H9 (cell line): ENCODE measurements at regions not wholly inside any gene's neighbourhood (a gene's known extent, or its start where the extent isn't known, plus 50 kb on each side); places are given as distances from the start of the nearest gene placed in this dataset.

ENCODE experiments used
- DNase-seq: peaks from one replicate; pipeline ENCODE4 v3.0.0-alpha.2; 2017
- H2AFZ ChIP-seq: one replicate; pipeline ENCODE4 v1.6.1; 2013; ENCODE audit warnings: mild to moderate bottlenecking, low read length, control low read depth, moderate library complexity
- H2AK5ac ChIP-seq: 2 replicates; pipeline ENCODE4 v1.6.1; 2013; ENCODE audit warnings: low read length, control low read depth, mixed read lengths; ENCODE audit not compliant: insufficient read length
- H2BK120ac ChIP-seq: one replicate; pipeline ENCODE4 v1.6.1; 2013; ENCODE audit warnings: low read depth, mild to moderate bottlenecking, low read length, control low read depth, inconsistent platforms; ENCODE audit not compliant: poor library complexity, severe bottlenecking
- H2BK12ac ChIP-seq: 2 replicates; pipeline ENCODE4 v1.6.1; 2013; ENCODE audit warnings: low read length, control low read depth, mixed read lengths, low read depth; ENCODE audit not compliant: insufficient read length
- H2BK15ac ChIP-seq: 2 replicates; pipeline ENCODE4 v1.6.1; 2013; ENCODE audit warnings: low read depth, low read length, control low read depth
- H2BK20ac ChIP-seq: one replicate; pipeline ENCODE4 v1.6.1; 2013; ENCODE audit warnings: low read depth, mild to moderate bottlenecking, low read length, control low read depth, inconsistent platforms; ENCODE audit not compliant: poor library complexity, severe bottlenecking
- H2BK5ac ChIP-seq: 2 replicates; pipeline ENCODE4 v1.6.1; 2013; ENCODE audit warnings: low read length, control low read depth, mixed read lengths; ENCODE audit not compliant: insufficient read length
- H3K14ac ChIP-seq: 2 replicates; pipeline ENCODE4 v1.6.1; 2013; ENCODE audit warnings: low read length, control low read depth; ENCODE audit not compliant: insufficient read depth
- H3K18ac ChIP-seq: 2 replicates; pipeline ENCODE4 v1.6.1; 2013; ENCODE audit warnings: low read depth, mild to moderate bottlenecking, mixed read lengths, low read length, control low read depth; ENCODE audit not compliant: insufficient read length
- H3K23ac ChIP-seq: 2 replicates; pipeline ENCODE4 v1.6.1; 2013; ENCODE audit warnings: low read length, control low read depth, mixed read lengths, low read depth; ENCODE audit not compliant: insufficient read length
- H3K23me2 ChIP-seq: 2 replicates; pipeline ENCODE4 v1.6.1; 2013; ENCODE audit warnings: low read depth, mild to moderate bottlenecking, mixed read lengths, low read length, control low read depth; ENCODE audit not compliant: insufficient read length, poor library complexity, severe bottlenecking
- H3K27ac ChIP-seq: 2 replicates; pipeline ENCODE4 v1.5.1; 2013; ENCODE audit warnings: low read length, control low read depth, mixed read lengths, low read depth; ENCODE audit not compliant: insufficient read length
- H3K27me3 ChIP-seq: 2 replicates; pipeline ENCODE4 v1.6.1; 2013; ENCODE audit warnings: low read length, control low read depth, inconsistent platforms; ENCODE audit not compliant: insufficient read depth
- H3K4ac ChIP-seq: 2 replicates; pipeline ENCODE4 v1.6.1; 2013; ENCODE audit warnings: low read depth, mild to moderate bottlenecking, control low read depth, inconsistent platforms, low read length, moderate library complexity
- H3K4me1 ChIP-seq: 2 replicates; pipeline ENCODE4 v1.6.1; 2013; ENCODE audit warnings: low read length, control low read depth, inconsistent platforms; ENCODE audit not compliant: insufficient read depth
- H3K4me2 ChIP-seq: 2 replicates; pipeline ENCODE4 v1.6.1; 2013; ENCODE audit warnings: low read length, control low read depth, mixed read lengths; ENCODE audit not compliant: insufficient read length, insufficient read depth
- H3K56ac ChIP-seq: 2 replicates; pipeline ENCODE4 v1.6.1; 2013; ENCODE audit warnings: low read depth, mild to moderate bottlenecking, mixed read lengths, low read length, control low read depth; ENCODE audit not compliant: insufficient read length
- H3K79me1 ChIP-seq: 2 replicates; pipeline ENCODE4 v1.6.1; 2013; ENCODE audit warnings: low read depth, mild to moderate bottlenecking, moderate library complexity, low read length, control low read depth, inconsistent platforms; ENCODE audit not compliant: insufficient read depth, poor library complexity, severe bottlenecking
- H3K79me2 ChIP-seq: 2 replicates; pipeline ENCODE4 v1.6.1; 2013; ENCODE audit warnings: low read length, control low read depth, inconsistent platforms; ENCODE audit not compliant: insufficient read depth
- H3K9ac ChIP-seq: 2 replicates; pipeline ENCODE4 v1.6.1; 2013; ENCODE audit warnings: low read length, control low read depth, mixed read lengths; ENCODE audit not compliant: insufficient read length; ENCODE audit errors: extremely low read depth
- H3K9me3 ChIP-seq: one replicate; pipeline ENCODE4 v1.6.1; 2013; ENCODE audit warnings: low read depth, low read length, inconsistent platforms; ENCODE audit not compliant: control insufficient read depth
- H3T11ph ChIP-seq: one replicate; pipeline ENCODE4 v1.6.1; 2013; ENCODE audit warnings: mild to moderate bottlenecking, low read length, control low read depth, inconsistent platforms
- H4K20me1 ChIP-seq: one replicate; pipeline ENCODE4 v1.6.1; 2013; ENCODE audit not compliant: control insufficient read depth, insufficient read length, insufficient read depth
- H4K5ac ChIP-seq: 2 replicates; pipeline ENCODE4 v1.6.1; 2013; ENCODE audit warnings: low read depth, mild to moderate bottlenecking, mixed read lengths, low read length, control low read depth; ENCODE audit not compliant: insufficient read length
- H4K8ac ChIP-seq: replicated peaks from 2 replicates; pipeline ENCODE4 v1.6.1; 2013; ENCODE audit warnings: low read length, control low read depth, mixed read lengths, low read depth; ENCODE audit not compliant: insufficient read length
- H4K91ac ChIP-seq: 2 replicates; pipeline ENCODE4 v1.6.1; 2013; ENCODE audit warnings: low read depth, mild to moderate bottlenecking, moderate library complexity, mixed read lengths, low read length, control low read depth; ENCODE audit not compliant: insufficient read length
- H3K27ac Mint-ChIP-seq, 3 experiments: 2 replicates in 2 of 3; 3 replicates in 1 of 3; pipeline ENCODE4 v1.8.0; 2020 to 2021; ENCODE audit warnings: mixed read lengths in 3 of 3, mild to moderate bottlenecking in 1 of 3, moderate library complexity in 1 of 3
- H3K27me3 Mint-ChIP-seq: 2 replicates; pipeline ENCODE4 v1.8.0; 2021; ENCODE audit warnings: low read depth, mild to moderate bottlenecking, moderate library complexity, mixed read lengths
- H3K36me3 Mint-ChIP-seq, 3 experiments: 2 replicates in 2 of 3; 3 replicates in 1 of 3; pipeline ENCODE4 v1.8.0; 2020 to 2021; ENCODE audit warnings: low read depth in 3 of 3, mixed read lengths in 3 of 3; ENCODE audit not compliant: insufficient read depth in 1 of 3
- H3K4me1 Mint-ChIP-seq, 2 experiments: 2 replicates each; pipeline ENCODE4 v1.8.0; 2020; ENCODE audit warnings: mixed read lengths in 2 of 2
- H3K4me3 Mint-ChIP-seq, 2 experiments: 2 replicates in 1 of 2; 3 replicates in 1 of 2; pipeline ENCODE4 v1.8.0; 2020 to 2021; ENCODE audit warnings: mild to moderate bottlenecking in 2 of 2, mixed read lengths in 2 of 2, moderate library complexity in 1 of 2
- H3K9me3 Mint-ChIP-seq, 2 experiments: 2 replicates in 1 of 2; 3 replicates in 1 of 2; pipeline ENCODE4 v1.8.0; 2020; ENCODE audit warnings: mild to moderate bottlenecking in 2 of 2, mixed read lengths in 2 of 2, moderate library complexity in 1 of 2
- WGBS: extraction: QIAGEN DNeasy Blood & Tissue Kit; methylation state at CpG from one replicate; pipeline ENCODE4 v1.1.7; 2013; ENCODE audit warnings: missing lambda C conversion rate, low lambda C conversion rate, mixed read lengths; ENCODE audit not compliant: insufficient read length; ENCODE audit errors: extremely low coverage; 5-methylcytosine and 5-hydroxymethylcytosine counted together
- TF ChIP-seq, protein P1 (sequence below): fragments of 200-600 bp; sonication (generic); conservative IDR thresholded peaks from 3 replicates; pipeline ENCODE4 v1.8.0; 2021; ENCODE audit warnings: antibody characterized with exemption, mild to moderate bottlenecking

GRCh38 chr12:30006021-30006420 is 222.3 kb upstream of the TMTC1 start:
- no peaks in the 10 kb centered on the region for H3K36me3 Mint-ChIP-seq
- Histone ChIP-seq H2AFZ (no peak overlapping the region), H3K27me3 (no peaks in the 10 kb centered on the region), H2BK12ac (no peak overlapping the region), H2BK120ac (no peak overlapping the region), H3K9ac (no peak overlapping the region), H3T11ph (no peak overlapping the region), H2BK20ac (no peak overlapping the region), H3K14ac (no peak overlapping the region), H3K9me3 (no peaks in the 10 kb centered on the region), H4K5ac (no peak overlapping the region), H4K8ac (no peak overlapping the region), H3K4me1 (no peaks in the 10 kb centered on the region), H2BK5ac (no peak overlapping the region), H3K56ac (no peak overlapping the region), H3K23ac (no peak overlapping the region), H3K79me1 (no peaks in the 10 kb centered on the region), H4K91ac (no peak overlapping the region), H3K4ac (no peak overlapping the region), H2AK5ac (no peak overlapping the region), H3K79me2 (no peaks in the 10 kb centered on the region), H3K4me2 (no peak overlapping the region), H3K27ac (no peak overlapping the region), H2BK15ac (no peak overlapping the region), H3K18ac (no peak overlapping the region), H3K23me2 (no peaks in the 10 kb centered on the region), H4K20me1 (no peaks in the 10 kb centered on the region)
- H3K4me3 Mint-ChIP-seq, result no peak overlapping the region
- DNase-seq, result no peak
- H3K4me1 Mint-ChIP-seq, result 0 out of 4 replicates have a peak, but pooled peaks cover 0 to 4% of the 10 kb centered on the region in 2 experiments
- TF ChIP-seq, protein P1, sequence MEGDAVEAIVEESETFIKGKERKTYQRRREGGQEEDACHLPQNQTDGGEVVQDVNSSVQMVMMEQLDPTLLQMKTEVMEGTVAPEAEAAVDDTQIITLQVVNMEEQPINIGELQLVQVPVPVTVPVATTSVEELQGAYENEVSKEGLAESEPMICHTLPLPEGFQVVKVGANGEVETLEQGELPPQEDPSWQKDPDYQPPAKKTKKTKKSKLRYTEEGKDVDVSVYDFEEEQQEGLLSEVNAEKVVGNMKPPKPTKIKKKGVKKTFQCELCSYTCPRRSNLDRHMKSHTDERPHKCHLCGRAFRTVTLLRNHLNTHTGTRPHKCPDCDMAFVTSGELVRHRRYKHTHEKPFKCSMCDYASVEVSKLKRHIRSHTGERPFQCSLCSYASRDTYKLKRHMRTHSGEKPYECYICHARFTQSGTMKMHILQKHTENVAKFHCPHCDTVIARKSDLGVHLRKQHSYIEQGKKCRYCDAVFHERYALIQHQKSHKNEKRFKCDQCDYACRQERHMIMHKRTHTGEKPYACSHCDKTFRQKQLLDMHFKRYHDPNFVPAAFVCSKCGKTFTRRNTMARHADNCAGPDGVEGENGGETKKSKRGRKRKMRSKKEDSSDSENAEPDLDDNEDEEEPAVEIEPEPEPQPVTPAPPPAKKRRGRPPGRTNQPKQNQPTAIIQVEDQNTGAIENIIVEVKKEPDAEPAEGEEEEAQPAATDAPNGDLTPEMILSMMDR, result no peak
- H3K27me3 Mint-ChIP-seq, result no peaks in the 10 kb centered on the region
- no CpG with 5 or more reads among the region's 1 CpG for WGBS
- no peak overlapping the region for H3K27ac Mint-ChIP-seq
- no peaks in the 10 kb centered on the region for H3K9me3 Mint-ChIP-seq
